Erythroblast (primary cell): ENCODE measurements at regions not wholly inside any gene's neighbourhood (a gene's known extent, or its start where the extent isn't known, plus 50 kb on each side); places are given as distances from the start of the nearest gene placed in this dataset.

Experiments used
- GATA1 ChIP-seq: IDR thresholded peaks from 2 replicates; pipeline ENCODE4 v1.6.1; 2011; ENCODE audit warnings: low read depth, mild to moderate bottlenecking, control low read depth, low read length, moderate library complexity
- POLR2A ChIP-seq: IDR thresholded peaks from 2 replicates; pipeline ENCODE4 v1.6.1; 2011; ENCODE audit warnings: mild to moderate bottlenecking, low read length

GRCh38 chr2:144890828-144891227 is 370.9 kb upstream of the ZEB2 start:
- no peak for TF ChIP-seq POLR2A
- no peak for TF ChIP-seq GATA1
